AG04449 (cell line): ENCODE measurements at regions not wholly inside any gene's neighbourhood (a gene's known extent, or its start where the extent isn't known, plus 50 kb on each side); places are given as distances from the start of the nearest gene placed in this dataset.

Source experiments
- CTCF ChIA-PET: fragments of 350-600 bp; formaldehyde crosslinking; extraction: SDS; loops from one replicate; lab custom pipeline; 2021; ENCODE audit warnings: antibody characterized with exemption; lab: Yijun Ruan, JAX
- POLR2A ChIA-PET: fragments of 400-600, 350-600 bp; formaldehyde crosslinking; extraction: SDS; loops from one replicate; lab custom pipeline; 2020; ENCODE audit warnings: antibody characterized with exemption, inconsistent platforms; lab: Yijun Ruan, JAX
- DNase-seq: peaks from one replicate; pipeline ENCODE4 v3.0.0-alpha.2; 2010; ENCODE audit warnings: low read depth, low spot score
- H3K4me3 ChIP-seq: 2 replicates; pipeline ENCODE4 v1.5.1; 2011; ENCODE audit warnings: low read depth, mild to moderate bottlenecking, control low read depth, low read length
- TF ChIP-seq, protein P1 (sequence below): IDR thresholded peaks from one replicate; pipeline ENCODE4 v1.5.1; 2011; ENCODE audit warnings: mild to moderate bottlenecking, moderate library complexity, low read length, control low read depth, inconsistent platforms; ENCODE audit not compliant: insufficient read depth; ENCODE audit errors: missing control alignments

DNA sequence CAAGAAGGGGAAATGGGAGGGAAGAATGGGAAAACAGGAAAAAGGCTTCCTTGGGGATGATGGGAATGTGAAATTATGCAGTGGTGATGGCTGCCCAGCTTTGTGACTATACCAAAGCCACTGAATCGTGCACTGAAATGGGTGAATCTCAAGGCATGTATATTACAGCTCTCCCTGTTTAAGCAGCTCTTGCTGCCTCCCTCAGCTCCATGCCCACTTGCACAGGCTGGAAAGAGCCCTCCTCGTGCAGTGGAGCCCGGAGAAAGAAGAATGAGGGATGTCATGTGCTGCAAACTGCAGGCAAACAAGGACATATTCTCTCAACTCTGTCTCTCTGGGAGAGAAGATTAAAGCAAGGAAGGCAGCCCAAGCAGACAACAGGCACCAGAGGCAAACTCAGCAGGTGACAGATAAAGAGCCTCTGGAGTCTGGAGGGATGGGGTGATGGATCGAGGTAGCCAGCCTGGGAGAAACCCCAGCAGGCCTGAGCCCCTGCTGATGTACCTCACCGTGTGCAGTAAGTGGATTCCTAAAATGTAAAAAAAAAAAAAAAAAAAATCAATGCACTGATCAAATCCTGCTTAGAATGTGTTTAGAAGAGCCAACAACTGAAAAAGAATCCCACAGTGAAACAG, 62.4 kb upstream of the SLC66A3 start:
- CTCF ChIA-PET: interaction anchor here (1.7 to 2.8 kb wide), 2 partner anchors 32 to 40 kb away, joined by 4 to 6 read pairs; a partner anchor contains a TSS

DNA sequence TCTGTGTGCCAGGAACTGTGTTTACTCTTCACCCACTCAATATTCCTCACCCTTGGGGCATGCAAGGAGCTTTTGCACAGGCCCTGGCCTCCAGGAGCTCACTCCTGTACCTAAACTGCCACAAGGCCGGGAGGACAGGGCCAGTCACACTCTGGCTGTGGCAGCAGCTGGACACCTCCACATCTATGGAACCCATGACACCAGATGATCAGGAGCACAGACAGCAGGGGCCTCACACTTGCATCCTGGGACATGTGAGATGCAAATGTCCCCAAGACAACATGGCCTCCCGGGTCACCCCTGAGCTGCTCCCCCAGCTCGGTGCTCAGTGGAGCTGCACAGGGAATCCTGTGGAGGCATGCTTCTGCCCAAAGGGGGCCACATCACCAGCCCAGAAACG, 61.8 kb upstream of the SLC66A3 start:
- TF ChIP-seq, protein P1, sequence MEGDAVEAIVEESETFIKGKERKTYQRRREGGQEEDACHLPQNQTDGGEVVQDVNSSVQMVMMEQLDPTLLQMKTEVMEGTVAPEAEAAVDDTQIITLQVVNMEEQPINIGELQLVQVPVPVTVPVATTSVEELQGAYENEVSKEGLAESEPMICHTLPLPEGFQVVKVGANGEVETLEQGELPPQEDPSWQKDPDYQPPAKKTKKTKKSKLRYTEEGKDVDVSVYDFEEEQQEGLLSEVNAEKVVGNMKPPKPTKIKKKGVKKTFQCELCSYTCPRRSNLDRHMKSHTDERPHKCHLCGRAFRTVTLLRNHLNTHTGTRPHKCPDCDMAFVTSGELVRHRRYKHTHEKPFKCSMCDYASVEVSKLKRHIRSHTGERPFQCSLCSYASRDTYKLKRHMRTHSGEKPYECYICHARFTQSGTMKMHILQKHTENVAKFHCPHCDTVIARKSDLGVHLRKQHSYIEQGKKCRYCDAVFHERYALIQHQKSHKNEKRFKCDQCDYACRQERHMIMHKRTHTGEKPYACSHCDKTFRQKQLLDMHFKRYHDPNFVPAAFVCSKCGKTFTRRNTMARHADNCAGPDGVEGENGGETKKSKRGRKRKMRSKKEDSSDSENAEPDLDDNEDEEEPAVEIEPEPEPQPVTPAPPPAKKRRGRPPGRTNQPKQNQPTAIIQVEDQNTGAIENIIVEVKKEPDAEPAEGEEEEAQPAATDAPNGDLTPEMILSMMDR: no peak
- CTCF ChIA-PET: interaction anchor here (1.4 to 2.8 kb wide), 3 partner anchors 31 to 261 kb away, joined by 4 to 6 read pairs (median 5); a partner anchor contains a TSS
- H3K4me3 ChIP-seq: no peak overlapping the region
- POLR2A ChIA-PET: no interaction called here
- DNase-seq: no peak

More for the DNA sequence above, 62.4 kb upstream of the SLC66A3 start:
- POLR2A ChIA-PET: no interaction called here
- DNase-seq: no peak
- TF ChIP-seq, protein P1: no peak
- H3K4me3 ChIP-seq: no peak overlapping the region

DNA sequence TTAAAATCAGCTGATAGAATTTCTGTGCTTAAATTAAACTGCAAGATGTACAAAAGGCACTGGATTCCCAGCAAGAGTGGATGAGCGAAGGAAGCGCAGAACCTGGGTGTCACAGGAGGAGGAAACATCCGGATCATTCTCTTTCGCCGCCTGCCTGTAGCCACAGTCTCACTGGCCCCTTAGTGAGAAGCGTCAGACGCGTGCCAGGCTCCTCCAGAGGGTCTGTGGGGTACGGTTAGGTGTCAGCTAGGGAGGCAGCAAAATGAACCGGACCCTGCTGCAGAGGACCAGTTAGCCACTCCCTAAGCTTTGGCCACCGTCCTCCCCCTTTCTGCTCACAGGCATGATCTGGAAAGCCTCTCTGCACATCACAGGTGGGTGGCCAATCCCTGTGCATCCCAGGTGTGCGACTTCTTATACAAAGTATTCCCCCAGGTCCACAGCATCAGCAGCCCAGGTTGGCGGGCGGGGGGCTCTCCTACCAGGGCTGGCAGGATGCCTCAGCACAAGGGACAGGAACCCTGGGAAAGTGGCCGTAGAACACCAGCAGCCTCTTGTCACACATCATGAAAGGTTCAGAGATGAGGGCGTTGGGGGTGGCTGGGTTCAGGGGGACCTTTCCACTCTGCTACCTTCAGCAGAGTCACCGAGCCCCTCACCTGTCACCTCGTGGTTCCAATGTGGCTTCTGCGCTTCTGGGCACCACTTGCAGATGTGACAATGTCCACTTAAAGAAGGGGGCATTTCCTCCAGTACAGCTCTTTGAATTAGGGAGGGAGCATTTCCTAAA, 61.1 kb upstream of the SLC66A3 start:
- CTCF ChIA-PET: interaction anchor here (1.4 to 2.8 kb wide), 3 partner anchors 31 to 262 kb away, joined by 4 to 6 read pairs (median 5); a partner anchor contains a TSS

DNA sequence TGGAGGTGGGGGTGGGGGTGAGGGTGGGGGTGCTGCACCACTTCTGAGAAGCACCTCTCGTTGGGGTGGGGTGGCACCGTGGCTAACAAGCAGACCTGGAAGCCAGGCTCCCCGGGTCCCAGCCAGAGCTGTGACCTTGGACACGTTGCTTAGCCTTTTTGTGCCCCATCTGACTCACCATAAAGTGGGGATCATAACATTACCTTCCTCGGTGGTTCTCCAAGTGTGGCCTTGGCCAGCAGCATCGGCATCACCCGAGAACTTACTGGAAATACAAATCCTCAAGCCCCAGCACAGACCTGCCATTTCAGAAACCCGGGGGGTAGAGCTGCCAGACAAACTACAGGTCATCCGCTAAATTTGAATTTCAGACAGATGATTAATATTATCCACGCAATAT, 58.7 kb upstream of the SLC66A3 start:
- no peak for DNase-seq
- POLR2A ChIA-PET: no interaction called here
- TF ChIP-seq, protein P1: no peak
- H3K4me3 ChIP-seq: no peak overlapping the region
- CTCF ChIA-PET: interaction anchor here (2.0 kb wide), 1 partner anchor 264 kb away, joined by 6 read pairs; no protein-coding TSS in a partner anchor

More for the DNA sequence above, 61.1 kb upstream of the SLC66A3 start:
- TF ChIP-seq, protein P1: no peak
- POLR2A ChIA-PET: no interaction called here
- no peak for DNase-seq
- H3K4me3 ChIP-seq: no peak overlapping the region

DNA sequence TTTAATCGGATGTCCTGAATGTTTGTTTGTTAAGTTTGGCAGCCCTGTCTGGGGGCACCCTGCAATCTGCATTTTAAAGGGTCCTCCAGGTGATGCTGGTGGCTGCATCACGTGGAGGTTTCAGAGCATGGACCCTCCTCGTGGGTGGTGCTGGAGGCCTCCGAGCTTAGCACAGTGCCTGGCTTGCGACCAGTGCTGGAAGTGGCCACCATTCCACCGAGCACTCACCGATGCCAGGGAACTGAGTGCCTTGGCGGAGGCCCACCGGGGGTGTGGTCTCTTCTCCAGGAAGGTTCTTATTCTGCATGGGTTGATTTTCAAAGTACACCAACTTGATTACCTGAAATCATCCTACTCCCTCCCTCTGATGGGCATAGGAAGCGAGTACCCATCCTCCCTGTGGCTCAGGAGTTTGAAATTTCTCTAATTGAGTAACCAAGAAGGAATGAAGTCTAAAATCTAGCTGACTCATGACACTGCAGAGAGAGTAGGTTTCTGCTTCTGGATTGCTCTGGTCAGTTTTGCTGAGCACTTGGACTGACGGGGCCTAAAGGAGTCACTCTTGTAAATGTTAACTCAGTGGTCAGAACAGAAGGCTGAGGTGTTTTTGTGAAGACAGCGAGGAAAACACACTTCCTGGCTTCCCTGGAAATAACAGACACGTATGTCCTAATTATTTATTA, 58.1 kb upstream of the SLC66A3 start:
- CTCF ChIA-PET: interaction anchor here (0.9 to 2.0 kb wide), 2 partner anchors 265 to 380 kb away, joined by 3 to 6 read pairs; no protein-coding TSS in a partner anchor
- H3K4me3 ChIP-seq: no peak overlapping the region
- POLR2A ChIA-PET: no interaction called here
- TF ChIP-seq, protein P1: no peak
- peak; percentile 29 for DNase-seq
